ENCODE measurements at regions not wholly inside any gene's neighbourhood (a gene's known extent, or its start where the extent isn't known, plus 50 kb on each side); places are given as distances from the start of the nearest gene placed in this dataset.

GRCh38 chr1:67955591-67955990, 94.8 kb downstream of the DIRAS3 start:
- Histone ChIP-seq H3K36me3 (no peaks in the 10 kb centered on the region), H3K4me3 (no peak overlapping the region), H3K4me1 (no peaks in the 10 kb centered on the region), H3K27ac (no peak overlapping the region), H3K9me3 (no peaks in the 10 kb centered on the region), H3K27me3 (no peaks in the 10 kb centered on the region)
- 86% methylated on average over 2 of the region's 2 CpGs for WGBS (ENCODE audit: insufficient coverage, low coverage, low lambda C conversion rate, missing lambda C conversion rate)
- ATAC-seq (no peak), DNase-seq (no peak)
- no peak for TF ChIP-seq POLR2A (IDR thresholded peaks at IDR 0.05)
- TF ChIP-seq CTCF (IDR thresholded peaks at IDR 0.05): no peak
- intact Hi-C loops (cut with DNase I): no loop called here

GRCh38 chr1:67953301-67953700, 97.1 kb downstream of the DIRAS3 start:
- Histone ChIP-seq H3K4me3 (no peak overlapping the region), H3K27ac (no peak overlapping the region), H3K4me1 (no peaks in the 10 kb centered on the region), H3K9me3 (no peaks in the 10 kb centered on the region), H3K36me3 (no peaks in the 10 kb centered on the region), H3K27me3 (no peaks in the 10 kb centered on the region)
- TF ChIP-seq POLR2A (IDR thresholded peaks at IDR 0.05) (no peak), CTCF (IDR thresholded peaks at IDR 0.05) (no peak)
- ATAC-seq (no peak), DNase-seq (no peak)
- intact Hi-C loops (cut with DNase I): no loop called here
- 59% methylated on average over 2 of the region's 2 CpGs for WGBS (ENCODE audit: insufficient coverage, low coverage, low lambda C conversion rate, missing lambda C conversion rate)

GRCh38 chr1:67952071-67952470, 98.4 kb downstream of the DIRAS3 start:
- no peak for TF ChIP-seq POLR2A (IDR thresholded peaks at IDR 0.05)
- no peak for TF ChIP-seq CTCF (IDR thresholded peaks at IDR 0.05)
- Histone ChIP-seq H3K27me3 (no peaks in the 10 kb centered on the region), H3K4me3 (no peak overlapping the region), H3K36me3 (no peaks in the 10 kb centered on the region), H3K27ac (no peak overlapping the region), H3K4me1 (no peaks in the 10 kb centered on the region), H3K9me3 (no peaks in the 10 kb centered on the region)
- ATAC-seq (no peak), DNase-seq (no peak)
- 57% methylated on average over 1 of the region's 1 CpG for WGBS (ENCODE audit: insufficient coverage, low coverage, low lambda C conversion rate, missing lambda C conversion rate)
- intact Hi-C loops (cut with DNase I): no loop called here

GRCh38 chr1:67951014-67951413, 99.4 kb downstream of the DIRAS3 start:
- Histone ChIP-seq H3K36me3 (no peaks in the 10 kb centered on the region), H3K4me3 (no peak overlapping the region), H3K27ac (no peak overlapping the region), H3K9me3 (no peaks in the 10 kb centered on the region), H3K27me3 (no peaks in the 10 kb centered on the region), H3K4me1 (no peaks in the 10 kb centered on the region)
- no peak for DNase-seq
- no peak for ATAC-seq
- 100% methylated on average over 1 of the region's 1 CpG for WGBS (ENCODE audit: insufficient coverage, low coverage, low lambda C conversion rate, missing lambda C conversion rate)
- intact Hi-C loops (cut with DNase I): no loop called here
- TF ChIP-seq CTCF (IDR thresholded peaks at IDR 0.05): no peak
